Heart right ventricle (tissue), 16 donors: ENCODE measurements at regions not wholly inside any gene's neighbourhood (a gene's known extent, or its start where the extent isn't known, plus 50 kb on each side); places are given as distances from the start of the nearest gene placed in this dataset.
"Not testable (repeated sequence)": the region's sequence is repeated elsewhere in the genome, so short reads cannot be mapped to it uniquely, and the experiment has no call there.

Experiments used
- ATAC-seq, 8 donors: fragments of 200-7000 bp; cut with Tn5 transposase; one replicate each; pipeline ENCODE4 v1.9.1; 2020; ENCODE audit warnings: mild to moderate bottlenecking in 8 of 8, moderate library complexity in 8 of 8, moderate number of reproducible peaks in 1 of 8
- DNase-seq, 2 donors: peaks; one replicate each; pipeline ENCODE4 v3.0.0-alpha.2; 2020
- H3K27ac ChIP-seq, 10 donors: fragments of 200-600 bp; sonication (generic) in 2 of 10; one replicate each; pipeline versions ENCODE4 v1.5.0 to v1.8.0; 2020 to 2022; ENCODE audit warnings: mild to moderate bottlenecking in 3 of 10
- H3K27me3 ChIP-seq, 7 donors: fragments of 200-600 bp; one replicate each; pipeline ENCODE4 v1.8.0; 2021 to 2022; ENCODE audit warnings: mild to moderate bottlenecking in 2 of 7
- H3K36me3 ChIP-seq, 9 donors: fragments of 200-600 bp; sonication (generic) in 1 of 9; one replicate each; pipeline versions ENCODE4 v1.5.0 to v1.8.0; 2020 to 2022; ENCODE audit warnings: mild to moderate bottlenecking in 2 of 9
- H3K4me1 ChIP-seq, 9 donors: fragments of 200-600 bp; sonication (generic) in 1 of 9; one replicate each; pipeline versions ENCODE4 v1.5.0 to v1.8.0; 2020 to 2022; ENCODE audit warnings: mild to moderate bottlenecking in 4 of 9
- H3K4me3 ChIP-seq, 10 donors: fragments of 200-600 bp; sonication (generic) in 2 of 10; one replicate each; pipeline versions ENCODE4 v1.5.0 to v1.8.0; 2020 to 2022; ENCODE audit warnings: mild to moderate bottlenecking in 7 of 10, moderate library complexity in 2 of 10
- H3K9me3 ChIP-seq, 11 donors: fragments of 200-600 bp in 10 of 11; sonication (generic) in 2 of 11; one replicate each; pipeline versions ENCODE4 v1.5.0 to v1.8.0; 2013 to 2022; ENCODE audit warnings: mild to moderate bottlenecking in 2 of 11, control low read depth in 1 of 11, moderate library complexity in 1 of 11
- CTCF ChIP-seq, 9 donors: fragments of 200-600 bp; sonication (generic) in 2 of 9; IDR thresholded peaks; one replicate each; pipeline versions ENCODE4 v1.5.0 to v1.8.0; 2021 to 2022; ENCODE audit warnings: antibody characterized with exemption in 9 of 9, mild to moderate bottlenecking in 5 of 9, moderate library complexity in 1 of 9
- WGBS, 2 donors: extraction: QIAGEN DNeasy Blood & Tissue Kit; methylation state at CpG; one replicate each; pipeline ENCODE4 v1.1.7; 2013; ENCODE audit warnings: inconsistent platforms in 1 of 2; 5-methylcytosine and 5-hydroxymethylcytosine counted together
- intact Hi-C, 10 donors: fragments of 100-400 bp; cut with DNase I; formaldehyde crosslinking; loops; one replicate each; pipeline versions ENCODE4 v1.11.1 to v1.14.2; 2022
- donor health status: Arrhythmogenic right ventricular cardiomyopathy.
- donor health status: ischemic (EF 13 %, LVEDD 7.1; RV severe dilation, severe dysfunction).
- donor health status: healthy with polysubstance abuse.
- donor health status: DM: no; HTN: yes; CAD: no.
- donor health status: DM: no; HTN: no; CAD: no.
- donor health status: ischemic (EF 25% LVEDD 6.9; RV normal size, moderate dysfunction).
- donor health status: ischemic (EF 25% LVEDD 5.7; RV mildly dilated, moderate dysfunction).
- donor health status: healthy.
- donor health status: DM: yes; HTN: yes; CAD: no.
- donor health status: Ischemic cardiomyopathy.
- donor health status: ischemic (EF 35%, LVEDD 5.7; RV mildly dilated, moderate dysfunction).
- donor health status: nonischemic (EF 11% LVEDD 7.7; RV severe dilation, severe dysfunction).
- donor health status: DM: yes; HTN: yes; CAD: no.
- donor health status: PGD.
- donor health status: ischemic (EF 29% LVEDD 5.4; RV normal size, mild dysfunction).
- donor health status: nonischemic (EF 23%, LVEDD 6.1; RV moderate dilation, normal function).

- Histone ChIP-seq H3K4me1 (no peaks in the 10 kb centered on the region), H3K27me3 (no peaks in the 10 kb centered on the region), H3K9me3 (peaks cover 0 to 47% (median 20%) of the 10 kb centered on the region in 11 donors), H3K27ac (no peak overlapping the region), H3K36me3 (no peaks in the 10 kb centered on the region), H3K4me3 (no peak overlapping the region)
- no peak for TF ChIP-seq CTCF (IDR thresholded peaks at IDR 0.05)
- no peak for DNase-seq
- 57 to 60% methylated on average over 2 of the region's 2 CpGs for WGBS, 2 donors
- intact Hi-C loops, result no loop called here
- no peak for ATAC-seq
These were observed 896.9 kb downstream of the IGSF11 start for GRCh38 chr3:118137778-118138177.

- H3K4me1 ChIP-seq, result no peaks in the 10 kb centered on the region
- ATAC-seq (no peak), DNase-seq (no peak)
- 88 to 89% methylated on average over 4 of the region's 4 CpGs for WGBS, 2 donors
- no peaks in the 10 kb centered on the region for H3K27me3 ChIP-seq
- no peak for TF ChIP-seq CTCF (IDR thresholded peaks at IDR 0.05)
- peaks cover 0 to 57% (median 5%) of the 10 kb centered on the region in 11 donors for H3K9me3 ChIP-seq
- intact Hi-C loops, result no loop called here
- H3K4me3 ChIP-seq, result no peak overlapping the region
- H3K27ac ChIP-seq, result no peak overlapping the region
- H3K36me3 ChIP-seq, result no peaks in the 10 kb centered on the region
These were observed 889.7 kb downstream of the IGSF11 start for GRCh38 chr3:118144919-118145318.

DNA sequence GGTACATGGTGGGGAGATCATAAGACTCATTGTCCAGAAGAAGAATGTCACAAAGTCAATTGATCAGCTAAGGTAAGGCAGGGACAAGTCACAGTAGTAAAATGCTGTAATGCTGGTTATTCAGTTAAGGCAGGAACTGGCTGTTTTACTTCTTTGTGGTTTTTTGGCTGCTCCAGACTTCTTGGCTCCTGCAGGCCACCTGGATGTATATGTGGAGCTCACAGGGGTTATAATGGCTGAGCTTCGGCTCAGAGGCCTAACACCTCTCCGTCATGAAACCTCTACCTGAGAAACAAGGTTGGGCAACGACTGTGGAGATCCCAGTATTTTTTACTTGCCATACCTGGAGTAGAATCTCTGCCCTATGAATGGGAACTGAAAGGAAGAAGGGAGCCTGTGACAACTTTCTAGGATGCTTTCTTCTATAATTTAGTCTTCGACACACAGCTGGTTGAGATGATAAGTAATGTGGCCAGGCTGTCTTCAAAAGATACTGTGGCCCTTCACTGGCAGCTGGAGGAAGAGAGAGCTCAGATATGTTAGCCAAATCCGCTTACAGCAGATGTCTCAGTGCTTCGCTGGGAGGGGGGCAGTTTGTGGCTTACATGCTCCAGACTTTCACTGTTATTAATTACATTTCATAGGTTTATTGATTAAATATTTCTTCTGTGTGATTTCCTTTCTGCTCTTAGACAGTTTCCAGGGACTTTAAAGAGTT, 887.8 kb downstream of the IGSF11 start:
- H3K27me3 ChIP-seq, result no peaks in the 10 kb centered on the region
- no peaks in the 10 kb centered on the region for H3K36me3 ChIP-seq
- H3K4me3 ChIP-seq, result no peak overlapping the region
- DNase-seq (no peak), ATAC-seq (no peak)
- no peak for TF ChIP-seq CTCF (IDR thresholded peaks at IDR 0.05)
- intact Hi-C loops, result no loop called here
- WGBS, 2 donors, result 66 to 69% methylated on average over 6 of the region's 6 CpGs
- no peak overlapping the region for H3K27ac ChIP-seq
- peaks cover 0 to 69% (median 8%) of the 10 kb centered on the region in 11 donors for H3K9me3 ChIP-seq
- no peaks in the 10 kb centered on the region for H3K4me1 ChIP-seq

DNA sequence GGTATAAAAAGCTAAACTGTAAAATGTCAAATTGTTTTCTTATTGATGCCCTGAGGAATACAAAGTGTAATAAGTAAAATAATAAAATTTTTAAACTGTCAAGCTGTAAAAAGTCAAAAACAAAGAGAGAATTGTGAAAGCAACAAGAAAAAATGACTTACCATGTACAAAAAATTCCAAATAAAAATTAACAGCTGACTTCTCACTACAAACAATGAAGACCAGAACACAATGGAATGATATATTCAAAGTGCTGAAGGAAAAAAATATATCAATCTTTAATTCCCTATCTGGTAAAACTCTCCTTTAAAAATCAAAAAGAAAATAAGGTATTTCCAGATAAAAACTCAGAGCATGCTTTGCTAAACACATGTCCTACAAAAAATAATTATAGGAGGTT, 883.5 kb downstream of the IGSF11 start:
- DNase-seq, result no peak
- no peaks in the 10 kb centered on the region for H3K36me3 ChIP-seq
- H3K27me3 ChIP-seq, result no peaks in the 10 kb centered on the region
- no peak for TF ChIP-seq CTCF (IDR thresholded peaks at IDR 0.05)
- intact Hi-C loops, result no loop called here
- H3K27ac ChIP-seq, result no peak overlapping the region
- peaks cover 0 to 47% (median 8%) of the 10 kb centered on the region in 11 donors for H3K9me3 ChIP-seq
- ATAC-seq, result no peak
- H3K4me1 ChIP-seq, result no peaks in the 10 kb centered on the region
- no peak overlapping the region for H3K4me3 ChIP-seq

GRCh38 chr3:118162627-118163588, 871.7 kb downstream of the IGSF11 start:
- H3K27ac ChIP-seq, DNase-seq, H3K27me3 ChIP-seq, H3K36me3 ChIP-seq, ATAC-seq, H3K4me1 ChIP-seq, intact Hi-C loops, H3K4me3 ChIP-seq: not testable (repeated sequence)
- 80 to 87% methylated on average over 12 of the region's 12 CpGs for WGBS, 2 donors
- peaks cover 0 to 28% (median 0%) of the 10 kb centered on the region in 11 donors for H3K9me3 ChIP-seq
